Stimulated activated CD8-positive, alpha-beta memory T cell treated with anti-CD3 and anti-CD28 coated beads, Interleukin-12 subunit alpha, Interleukin-12 subunit beta, amount 100 ng/mL, for 24 hours (primary cell): ENCODE measurements at regions not wholly inside any gene's neighbourhood (a gene's known extent, or its start where the extent isn't known, plus 50 kb on each side); places are given as distances from the start of the nearest gene placed in this dataset.

Experiments used
- DNase-seq: peaks from one replicate; pipeline ENCODE4 v3.0.0-alpha.2; 2020; ENCODE audit errors: extremely low read depth

- no peak for DNase-seq
Measured at GRCh38 chr3:72593881-72594397, 254.3 kb downstream of the SHQ1 start.

- no peak for DNase-seq
Measured at GRCh38 chr3:72591522-72592421, 256.5 kb downstream of the SHQ1 start.

- no peak for DNase-seq
Measured at GRCh38 chr3:72590732-72591221, 257.5 kb downstream of the SHQ1 start.

- DNase-seq: no peak
Measured at GRCh38 chr3:72587282-72587681, 261.0 kb downstream of the SHQ1 start.

- DNase-seq: no peak
Measured at GRCh38 chr3:72586694-72587093, 261.6 kb downstream of the SHQ1 start.

GRCh38 chr3:72585966-72586365 is 262.3 kb downstream of the SHQ1 start:
- no peak for DNase-seq

- DNase-seq: no peak
Measured at GRCh38 chr3:72584262-72584661, 264.0 kb downstream of the SHQ1 start.

GRCh38 chr3:72582963-72583362 is 265.3 kb downstream of the SHQ1 start:
- no peak for DNase-seq

- DNase-seq: no peak
Measured at GRCh38 chr3:72582211-72582878, 265.9 kb downstream of the SHQ1 start.

- no peak for DNase-seq
Measured at GRCh38 chr3:72580900-72581299, 267.3 kb downstream of the SHQ1 start.

- DNase-seq: no peak
Measured at GRCh38 chr3:72580246-72580756, 267.9 kb downstream of the SHQ1 start.

- no peak for DNase-seq
Measured at GRCh38 chr3:72579581-72580245, 268.5 kb downstream of the SHQ1 start.

- DNase-seq: no peak
Measured at GRCh38 chr3:72579191-72579580, 269.1 kb downstream of the SHQ1 start.

GRCh38 chr3:72577190-72577589 is 271.1 kb downstream of the SHQ1 start:
- no peak for DNase-seq

GRCh38 chr3:72576563-72576962 is 271.7 kb downstream of the SHQ1 start:
- DNase-seq: no peak

- no peak for DNase-seq
Measured at GRCh38 chr3:72574144-72574543, 274.1 kb downstream of the SHQ1 start.

- DNase-seq: no peak
Measured at GRCh38 chr3:72573051-72573450, 275.2 kb downstream of the SHQ1 start.

GRCh38 chr3:72572489-72573007 is 275.7 kb downstream of the SHQ1 start:
- DNase-seq: no peak

GRCh38 chr3:72571638-72572114 is 276.6 kb downstream of the SHQ1 start:
- DNase-seq: no peak

- DNase-seq: no peak
Measured at GRCh38 chr3:72571052-72571451, 277.2 kb downstream of the SHQ1 start.

- DNase-seq: no peak
Measured at GRCh38 chr3:72569754-72570440, 278.3 kb downstream of the SHQ1 start.
